DMS153 treated with DMSO at 0.1 percent for 48 hours (cell line): ENCODE measurements at regions not wholly inside any gene's neighbourhood (a gene's known extent, or its start where the extent isn't known, plus 50 kb on each side); places are given as distances from the start of the nearest gene placed in this dataset.

Experiments
- DNase-seq: peaks from one replicate; lab custom pipeline; 2025; ENCODE audit not compliant: unreplicated experiment; lab: John Stamatoyannopoulos, UW

DNA sequence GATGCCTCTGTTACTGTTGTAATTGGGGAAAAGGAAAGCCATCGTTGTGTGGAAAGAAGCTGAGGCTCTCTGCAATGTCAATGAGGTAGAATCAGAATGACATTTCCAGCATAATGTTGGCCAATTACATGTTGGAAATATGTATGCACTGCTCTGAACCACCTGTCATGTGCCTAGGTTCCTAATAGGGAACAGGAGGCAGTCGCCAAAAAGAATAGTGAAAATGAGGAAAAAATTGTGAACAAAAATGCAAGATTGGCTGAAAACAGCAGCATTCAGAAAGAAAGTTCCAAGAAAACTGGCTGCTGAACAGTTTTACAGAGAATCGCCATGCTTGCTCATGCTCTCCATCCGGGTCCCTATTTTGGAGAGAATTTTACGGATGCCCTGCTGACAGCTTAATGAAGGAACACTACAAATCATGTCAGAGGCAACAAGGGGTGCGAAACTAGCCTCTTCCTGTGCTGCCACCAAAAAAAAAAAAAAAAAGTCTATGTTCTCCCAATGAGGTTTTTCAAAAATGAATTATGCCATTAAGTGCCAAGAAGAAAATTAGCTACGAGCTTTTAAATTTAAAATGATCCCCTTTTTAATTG, 305.9 kb upstream of the ARRDC4 start:
- DNase-seq: peak; percentile 11

DNA sequence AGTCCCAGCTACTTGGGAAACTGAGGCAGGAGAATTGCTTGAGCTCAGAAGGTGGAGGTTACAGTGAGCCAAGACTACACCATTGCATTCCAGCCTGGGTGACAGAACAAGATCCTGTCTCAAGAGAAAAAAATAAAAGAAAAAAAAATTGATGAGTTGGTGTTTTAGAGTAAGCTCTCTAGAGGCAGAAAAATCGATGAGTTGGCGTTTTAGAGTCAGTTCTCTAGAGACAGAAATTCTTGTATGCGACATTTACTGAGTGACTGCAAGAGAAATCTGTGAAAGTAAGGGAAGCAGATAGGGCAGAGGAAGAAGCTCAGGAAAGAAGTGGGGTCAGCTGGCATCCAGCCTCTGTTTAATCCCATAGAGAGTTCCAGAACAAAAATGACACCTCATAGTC, 298.7 kb upstream of the ARRDC4 start:
- DNase-seq: no peak

DNA sequence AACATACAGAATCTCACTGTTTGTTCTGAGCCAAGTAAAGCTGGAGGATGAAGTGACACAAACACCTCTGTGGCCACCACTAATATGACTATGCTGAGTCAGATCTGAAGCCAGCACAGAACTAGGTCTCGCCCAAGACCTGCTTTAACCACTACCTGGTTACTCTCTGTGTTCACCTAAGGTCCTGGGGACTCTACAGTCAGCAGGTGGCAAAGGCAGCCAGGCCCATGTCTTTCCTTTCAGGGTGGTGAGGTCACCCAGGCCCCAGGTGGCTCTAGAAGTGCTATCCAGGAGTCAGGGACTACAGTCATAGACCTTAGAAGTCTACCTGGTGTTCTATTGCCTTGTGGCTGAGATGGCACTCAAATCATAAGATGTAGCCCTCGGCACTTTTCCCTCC, 287.9 kb upstream of the ARRDC4 start:
- DNase-seq: no peak

DNA sequence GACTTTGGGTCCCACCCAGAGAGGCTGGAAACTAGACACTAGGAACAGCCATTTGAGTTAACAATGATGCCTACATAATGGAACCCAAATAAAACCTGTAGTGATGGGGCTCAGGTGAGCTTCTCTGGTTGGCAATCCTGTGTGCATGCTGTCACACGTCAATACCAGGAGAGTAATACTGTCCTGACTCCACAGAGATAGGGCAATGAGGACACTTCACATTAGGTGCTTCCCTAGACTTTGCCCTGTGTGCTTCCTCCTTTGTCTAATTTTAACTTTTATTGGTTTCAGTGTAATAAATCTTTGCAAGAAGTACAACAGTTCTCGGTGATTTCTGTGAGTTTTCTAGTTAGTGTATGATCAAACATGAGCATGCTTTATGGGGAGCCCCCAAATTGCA, 281.8 kb upstream of the ARRDC4 start:
- DNase-seq: no peak

DNA sequence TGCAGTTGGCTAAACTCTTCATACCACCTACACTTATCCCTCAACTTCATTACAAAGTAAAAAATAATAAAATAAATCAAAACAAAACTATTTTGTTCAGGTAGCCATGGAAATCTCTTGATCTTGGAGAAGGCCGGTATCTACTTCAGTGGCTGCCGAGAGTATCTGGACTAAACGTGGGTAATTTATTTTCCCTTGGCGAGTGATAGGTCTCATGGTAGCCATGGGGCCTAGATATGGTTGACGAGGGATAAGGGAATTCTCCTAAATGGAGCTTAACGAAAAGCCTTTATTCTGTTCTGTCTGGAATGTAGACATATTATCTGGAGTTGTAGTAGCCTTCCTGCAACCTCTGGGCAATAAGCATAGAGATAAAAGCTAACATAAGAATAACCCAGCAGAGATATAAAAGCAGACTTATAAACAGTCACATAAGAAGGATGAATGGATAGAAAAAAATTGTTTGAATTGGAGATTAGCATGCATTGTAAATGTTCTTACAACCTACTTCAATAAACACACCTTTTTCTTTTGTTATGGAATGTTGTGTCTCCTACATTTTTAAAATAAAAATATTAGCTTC, 281.3 kb upstream of the ARRDC4 start:
- DNase-seq: no peak

DNA sequence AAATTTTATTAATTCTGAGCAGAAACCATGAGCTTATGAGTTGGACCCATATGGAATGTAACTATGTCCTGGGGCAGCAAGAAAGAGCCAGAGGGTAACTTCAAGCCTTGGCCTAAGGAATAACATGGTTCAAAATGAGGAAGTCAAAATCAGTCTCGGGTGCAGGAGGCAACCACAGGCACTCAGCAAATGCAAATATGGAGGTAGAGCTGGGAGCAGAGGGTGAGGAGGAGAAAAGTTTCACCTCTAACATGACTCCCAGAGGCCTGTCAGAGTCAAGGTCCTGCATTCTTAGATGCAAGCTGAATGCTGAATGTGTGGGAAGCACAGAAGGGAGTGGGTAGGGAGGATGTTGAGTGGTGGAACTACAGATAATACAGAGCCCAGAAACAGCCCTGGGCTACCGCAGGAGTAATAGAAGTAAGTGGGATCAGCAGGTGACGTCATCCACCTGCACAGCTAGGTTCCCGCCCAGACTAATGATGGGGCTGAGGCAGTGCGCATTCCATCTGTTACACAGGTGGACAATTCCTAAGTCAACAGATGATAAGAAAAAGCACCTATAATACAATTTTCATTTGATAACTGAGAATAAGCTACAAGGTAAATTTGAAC, 279.8 kb upstream of the ARRDC4 start:
- DNase-seq: no peak

DNA sequence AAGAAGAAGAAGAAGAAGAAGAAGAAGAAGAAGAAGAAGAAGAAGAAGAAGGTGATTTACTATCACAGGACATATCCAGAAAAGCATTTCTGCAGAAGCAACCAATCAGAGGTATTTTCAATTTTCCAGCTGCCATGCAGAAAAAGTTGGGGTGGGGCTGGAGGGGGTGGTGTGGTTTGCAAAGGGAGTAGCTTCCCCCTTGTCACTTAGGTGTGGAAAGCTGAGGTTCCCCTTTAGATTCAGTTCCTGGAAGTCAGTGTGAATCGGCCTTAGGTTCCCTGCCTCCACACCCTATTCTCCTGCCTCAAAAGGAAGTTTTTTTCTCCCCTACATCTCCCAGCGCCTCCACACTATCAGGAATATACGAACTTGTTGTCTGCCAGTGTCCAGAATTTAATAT, 276.7 kb upstream of the ARRDC4 start:
- no peak for DNase-seq

DNA sequence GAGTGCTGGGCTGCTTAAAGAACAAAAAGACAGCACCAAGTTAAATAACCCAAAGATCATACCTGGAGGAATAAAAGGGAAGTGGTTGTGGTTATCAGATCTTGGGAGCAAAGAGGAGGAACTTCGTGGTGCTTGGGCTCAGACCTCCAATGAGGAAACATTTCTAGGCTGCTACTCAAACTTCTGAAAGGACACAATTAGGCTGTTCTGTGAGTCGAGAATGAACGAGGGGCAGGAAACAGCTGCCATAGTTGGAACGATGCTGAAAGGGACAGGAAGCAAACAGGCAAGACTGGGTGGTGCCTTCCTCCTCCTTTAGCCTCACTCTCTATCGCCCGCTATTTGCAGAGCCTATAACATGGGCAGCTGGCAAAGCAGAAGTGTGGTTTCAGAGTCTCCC, 276.3 kb upstream of the ARRDC4 start:
- peak; percentile 4 for DNase-seq

DNA sequence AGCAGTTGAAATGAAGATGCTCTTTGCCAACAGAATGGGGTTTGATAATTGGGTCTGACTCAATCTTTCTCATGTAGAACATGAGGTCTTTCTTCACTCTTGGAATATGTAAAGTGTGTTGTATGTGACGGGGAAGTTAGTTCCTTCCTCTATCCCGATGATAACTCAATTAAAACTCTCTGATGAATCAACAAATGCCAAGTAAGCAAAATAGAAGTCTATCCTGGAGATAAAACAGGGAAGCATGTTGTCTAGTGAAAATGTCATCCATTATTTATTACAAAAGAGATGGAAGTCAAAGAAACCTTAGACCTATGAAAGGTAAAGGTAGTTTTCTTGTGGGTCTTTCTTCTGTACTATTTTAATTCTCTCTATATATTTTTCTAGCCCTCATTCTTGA, 274.2 kb upstream of the ARRDC4 start:
- DNase-seq: no peak

DNA sequence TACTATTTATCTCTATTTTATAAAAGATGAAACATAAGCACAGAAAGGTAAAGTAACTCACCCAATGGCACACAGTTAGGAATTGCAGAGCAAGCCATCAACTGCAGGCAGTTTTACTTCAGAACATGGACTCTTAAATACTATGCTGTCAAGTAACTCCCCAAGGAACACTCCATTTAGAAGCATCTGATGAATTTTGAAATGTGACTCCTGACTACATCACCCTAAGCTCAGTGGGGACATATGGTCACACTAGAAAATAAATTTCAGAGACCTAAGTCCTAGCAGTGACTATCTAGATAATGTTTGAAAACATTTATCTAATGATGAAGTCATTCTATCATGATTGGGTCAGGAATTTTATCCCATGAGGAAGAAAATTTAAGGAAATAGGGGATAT, 272.8 kb upstream of the ARRDC4 start:
- no peak for DNase-seq

DNA sequence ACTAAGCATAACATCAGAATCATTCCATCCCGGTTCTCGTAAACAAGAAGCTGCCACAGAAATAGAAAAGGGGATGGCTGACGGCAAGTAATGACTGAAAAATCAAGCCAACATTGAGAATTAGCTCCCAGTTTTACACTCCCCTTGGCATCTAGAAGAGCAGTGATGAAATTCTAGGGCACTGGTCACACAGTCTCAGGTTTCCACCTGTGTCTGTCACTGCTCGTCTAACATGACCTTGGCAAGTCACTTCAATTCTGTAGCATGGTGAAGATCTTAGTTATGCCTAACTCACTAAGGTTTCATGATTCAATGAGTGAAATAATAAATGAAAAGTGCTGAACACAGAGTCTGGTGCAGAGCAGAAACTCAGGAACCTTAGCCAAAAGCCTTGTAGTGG, 272.3 kb upstream of the ARRDC4 start:
- no peak for DNase-seq

DNA sequence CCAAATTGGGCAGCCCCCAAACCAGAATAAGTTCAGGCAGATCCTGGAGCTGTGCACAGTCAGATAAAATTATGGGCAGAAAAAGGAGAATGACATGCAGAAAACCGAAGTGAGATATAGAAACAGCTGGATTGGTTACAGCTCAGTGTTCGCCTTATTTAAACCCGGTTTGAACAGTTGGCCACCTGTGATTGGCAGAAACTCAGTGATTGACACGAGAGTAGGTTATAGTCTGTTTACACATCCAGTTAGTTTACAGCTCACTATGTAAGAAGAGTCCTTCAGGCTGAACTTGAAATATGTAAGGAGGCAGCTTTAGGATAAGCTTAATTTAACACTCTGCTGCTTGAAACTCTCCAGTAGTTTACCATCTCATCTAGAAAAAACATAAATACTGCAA, 271.6 kb upstream of the ARRDC4 start:
- no peak for DNase-seq

DNA sequence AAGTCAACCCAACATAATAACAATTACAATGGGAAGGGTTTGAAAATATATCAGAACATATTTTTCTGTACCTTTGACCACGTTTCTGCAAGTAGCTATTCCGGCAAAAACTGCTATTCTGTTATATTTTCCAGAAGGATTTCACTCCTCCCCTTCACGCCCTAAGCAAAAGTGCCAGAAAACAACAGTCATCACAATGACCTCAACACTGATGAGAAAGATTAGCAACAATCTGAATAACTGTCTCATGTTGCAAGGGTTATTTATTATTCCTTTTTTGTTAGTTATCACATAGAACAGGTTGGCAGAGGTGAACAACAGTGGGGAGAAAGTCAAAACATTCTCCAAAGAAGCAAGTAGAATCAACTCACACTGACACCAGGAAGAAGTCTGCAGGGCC, 269.4 kb upstream of the ARRDC4 start:
- DNase-seq: no peak

DNA sequence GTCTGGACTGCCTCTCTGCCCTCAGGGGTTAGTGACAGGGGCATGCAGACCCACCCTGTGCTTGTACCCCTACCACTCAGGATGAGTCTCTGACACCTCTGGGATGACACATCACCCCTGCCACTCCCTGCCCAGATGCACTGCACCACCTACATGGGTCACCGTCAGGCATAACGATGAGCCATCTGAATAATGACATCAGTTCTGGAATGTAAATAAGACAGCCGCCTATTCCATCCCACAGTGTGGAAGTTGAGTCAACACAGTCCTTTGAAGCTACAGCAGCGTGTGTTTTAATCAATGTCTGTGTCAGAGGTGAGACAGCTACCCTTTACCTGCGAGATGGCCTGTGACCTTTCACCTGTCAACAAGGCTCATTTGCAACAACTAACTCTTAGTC, 268.7 kb upstream of the ARRDC4 start:
- DNase-seq: no peak

DNA sequence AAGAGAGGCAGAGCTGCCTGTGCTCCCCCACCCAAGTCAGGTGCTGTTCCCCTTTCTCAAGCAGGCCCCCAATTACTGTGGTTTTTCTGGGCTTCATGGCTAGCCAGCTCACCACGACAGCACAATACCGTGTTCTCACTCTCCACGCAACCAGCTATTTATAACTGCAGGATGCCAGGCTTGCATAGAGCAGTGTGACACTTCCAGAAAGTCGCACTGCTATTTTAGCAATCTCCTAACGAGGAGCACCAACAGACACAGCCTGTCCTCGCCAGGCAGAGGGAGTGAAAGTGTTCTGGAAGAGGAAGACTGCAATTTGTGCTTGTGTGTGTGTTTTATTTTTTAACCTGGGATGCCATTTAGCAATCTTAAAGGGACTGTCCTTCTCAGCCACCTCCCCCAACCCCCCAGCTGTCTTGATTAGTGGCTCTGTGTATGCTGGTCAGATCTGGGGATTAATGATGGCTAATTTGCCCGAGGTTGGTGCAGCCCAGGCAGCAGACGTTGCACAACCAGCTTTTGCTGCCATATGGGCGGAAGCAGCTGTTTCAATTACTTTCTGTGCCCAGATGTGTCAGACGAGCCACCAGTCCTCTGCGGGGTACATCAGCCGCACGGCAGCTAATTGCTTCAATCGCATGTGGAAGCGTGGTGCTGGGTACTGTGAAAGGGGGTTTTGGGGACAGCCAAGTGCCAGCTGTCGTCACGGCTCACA, 268.0 kb upstream of the ARRDC4 start:
- no peak for DNase-seq

DNA sequence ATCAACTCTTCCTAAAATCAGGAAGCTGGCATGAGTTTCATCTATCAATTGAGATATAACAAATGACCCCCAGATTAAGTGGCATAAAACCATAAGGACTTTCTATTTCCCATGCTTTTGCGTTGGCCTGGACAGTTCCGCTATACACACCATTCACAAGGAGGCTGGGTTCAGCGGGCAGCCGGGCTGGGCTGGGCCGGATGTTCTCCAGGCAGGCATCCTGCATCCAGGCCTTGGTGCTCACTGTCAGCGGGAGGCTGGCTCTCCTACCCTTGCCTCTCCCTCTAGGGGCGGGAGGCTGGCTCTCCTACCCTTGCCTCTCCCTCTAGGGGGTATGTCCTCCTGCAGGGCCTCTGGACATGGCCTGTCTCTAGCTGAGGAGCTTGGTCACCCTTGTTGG, 266.0 kb upstream of the ARRDC4 start:
- no peak for DNase-seq

DNA sequence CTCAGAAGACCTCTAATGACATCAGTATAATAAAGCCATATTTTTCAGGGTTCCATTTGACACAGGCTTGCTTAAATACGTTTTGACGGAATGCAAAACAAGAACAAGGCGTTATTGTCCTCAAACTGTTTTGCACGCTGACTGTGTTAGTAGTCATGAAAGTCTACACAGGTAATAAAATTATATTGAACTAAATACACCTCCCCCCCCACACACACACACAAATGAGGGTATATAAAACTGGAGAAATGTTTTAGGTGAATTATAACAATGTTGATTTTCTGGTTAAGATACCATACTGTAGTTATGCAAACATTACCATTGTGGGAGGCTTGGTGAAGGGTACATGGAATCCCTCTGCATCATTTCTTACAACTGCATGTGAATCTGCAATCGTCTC, 257.1 kb upstream of the ARRDC4 start:
- no peak for DNase-seq

DNA sequence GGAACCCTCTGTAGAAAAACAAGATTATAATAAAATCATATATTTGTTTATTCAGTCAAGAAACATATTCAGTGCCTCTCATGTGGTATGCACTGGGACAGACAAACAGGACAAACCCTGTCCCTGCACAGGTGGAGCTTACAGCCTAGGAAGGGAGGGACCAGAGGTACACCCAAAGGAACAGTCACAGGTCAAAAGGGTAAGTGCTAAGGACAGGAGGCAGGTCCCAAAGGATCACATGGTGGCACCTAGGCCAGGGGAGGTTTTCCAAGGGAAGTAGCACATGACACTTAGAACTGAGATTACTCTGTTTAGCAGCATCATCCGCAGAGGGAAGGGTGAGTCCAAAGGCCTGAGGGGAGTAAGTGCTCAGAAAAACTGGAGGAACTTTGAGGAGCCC, 254.4 kb upstream of the ARRDC4 start:
- DNase-seq: no peak

DNA sequence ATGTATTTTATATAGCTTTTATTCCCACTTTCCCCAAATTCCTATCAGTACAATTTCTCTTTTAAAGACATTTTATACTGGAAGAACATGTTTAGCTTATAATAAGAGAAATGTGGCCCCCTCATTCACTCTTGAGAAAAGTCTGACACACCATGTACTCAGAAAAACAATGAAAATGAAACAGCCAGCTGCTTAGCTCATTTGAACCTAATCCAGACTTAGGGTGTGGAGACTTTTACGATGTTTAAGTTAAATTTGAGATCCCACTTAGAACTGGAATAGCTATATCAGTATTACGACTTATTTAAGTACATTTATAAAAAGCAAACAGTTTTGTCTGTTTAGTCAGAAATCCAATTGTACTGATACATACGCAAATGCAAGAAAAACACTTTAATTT, 252.3 kb upstream of the ARRDC4 start:
- DNase-seq: no peak

DNA sequence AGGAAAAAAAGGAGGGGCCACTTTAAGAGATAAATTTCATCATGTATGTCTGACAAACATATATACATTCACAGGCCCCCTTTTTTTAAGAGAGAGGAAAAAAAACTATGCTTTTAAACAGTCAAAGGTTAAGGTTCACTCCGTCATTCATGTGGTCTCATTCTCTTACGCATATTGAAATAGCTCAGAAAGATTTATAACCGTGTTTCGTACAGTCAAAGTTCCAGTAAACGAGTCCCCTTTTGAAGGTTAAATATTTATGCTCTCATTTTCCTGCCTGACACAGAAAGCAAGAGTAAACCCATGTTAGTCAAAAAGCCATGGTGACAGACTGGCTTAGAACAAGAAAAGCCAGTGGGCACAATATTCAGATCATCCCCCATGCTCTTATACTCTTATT, 248.0 kb upstream of the ARRDC4 start:
- DNase-seq: no peak

DNA sequence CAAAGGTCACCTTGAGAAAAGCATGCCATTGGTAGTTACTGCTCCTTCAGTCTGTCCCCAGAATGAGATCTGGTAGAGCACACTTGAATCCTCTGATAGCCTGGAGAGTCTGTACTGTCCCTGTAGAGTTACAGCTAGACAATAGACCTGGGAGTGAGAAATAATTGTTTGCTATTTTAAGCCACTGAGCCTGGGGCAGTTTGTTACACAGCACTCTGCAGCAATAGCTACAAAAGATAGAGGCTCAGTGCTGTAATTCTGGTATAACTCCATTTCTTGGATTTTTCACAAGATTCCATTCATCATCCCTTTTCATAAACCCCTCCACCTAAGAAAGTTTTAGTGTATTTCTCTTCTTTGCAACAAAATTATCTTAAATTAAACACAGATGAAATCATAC, 242.7 kb upstream of the ARRDC4 start:
- no peak for DNase-seq

DNA sequence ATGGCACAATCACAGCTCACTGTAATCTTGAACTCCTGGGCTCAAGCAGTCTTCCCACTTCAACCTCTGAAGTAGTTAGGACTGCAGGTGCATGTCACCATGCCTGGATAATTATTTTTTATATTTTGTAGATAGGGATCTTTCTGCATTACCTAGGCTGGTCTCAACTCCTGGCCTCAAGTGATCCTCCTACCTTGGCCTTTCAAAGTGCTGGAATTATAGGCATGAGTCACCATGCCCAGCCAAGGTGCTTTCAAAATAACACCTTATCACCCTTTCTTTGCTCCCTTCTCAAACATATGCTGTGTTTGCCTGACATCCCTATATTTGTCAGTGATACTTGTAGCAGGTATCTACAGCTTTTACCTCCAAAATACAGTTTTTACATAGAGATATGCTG, 242.0 kb upstream of the ARRDC4 start:
- no peak for DNase-seq
